Mesothelial cell of epicardium (in vitro differentiated cells): ENCODE measurements at regions not wholly inside any gene's neighbourhood (a gene's known extent, or its start where the extent isn't known, plus 50 kb on each side); places are given as distances from the start of the nearest gene placed in this dataset.

Experiments used
- DNase-seq, 2 experiments: peaks; one replicate each; pipeline ENCODE4 v3.0.0; 2021; ENCODE audit warnings: low spot score in 2 of 2; ENCODE audit not compliant: unreplicated experiment in 2 of 2
- H3K27ac Mint-ChIP-seq: 2 replicates; pipeline ENCODE4 v1.8.0; 2021; ENCODE audit warnings: mixed read lengths
- H3K27me3 Mint-ChIP-seq: 2 replicates; pipeline ENCODE4 v1.8.0; 2021; ENCODE audit warnings: low read depth, mixed read lengths
- H3K36me3 Mint-ChIP-seq: 2 replicates; pipeline ENCODE4 v1.8.0; 2021; ENCODE audit warnings: mixed read lengths
- H3K4me1 Mint-ChIP-seq: 2 replicates; pipeline ENCODE4 v1.8.0; 2021; ENCODE audit warnings: mixed read lengths
- H3K4me3 Mint-ChIP-seq: 2 replicates; pipeline ENCODE4 v1.8.0; 2021; ENCODE audit warnings: mild to moderate bottlenecking, moderate library complexity, mixed read lengths
- H3K9me3 Mint-ChIP-seq: 2 replicates; pipeline ENCODE4 v1.8.0; 2021; ENCODE audit warnings: mixed read lengths
- CTCF ChIP-seq: fragments of 200-600 bp; sonication (generic); IDR thresholded peaks from one replicate; pipeline ENCODE4 v1.5.0; 2021; ENCODE audit warnings: antibody characterized with exemption; ENCODE audit not compliant: unreplicated experiment

GRCh38 chr1:188930382-188930781, 1547.3 kb downstream of the BRINP3 start:
- DNase-seq: no peak
- no peak for TF ChIP-seq CTCF
- Mint-ChIP-seq H3K36me3 (no peaks in the 10 kb centered on the region), H3K9me3 (peaks cover under 1% of the 10 kb centered on the region), H3K27ac (no peak overlapping the region), H3K27me3 (no peaks in the 10 kb centered on the region), H3K4me1 (peaks cover 26% of the 10 kb centered on the region), H3K4me3 (no peak overlapping the region)

GRCh38 chr1:188931506-188931905, 1546.2 kb downstream of the BRINP3 start:
- no peak overlapping the region for H3K4me3 Mint-ChIP-seq
- no peaks in the 10 kb centered on the region for H3K36me3 Mint-ChIP-seq
- H3K27ac Mint-ChIP-seq: peak overlapping the region; percentile 14
- no peak for DNase-seq
- H3K4me1 Mint-ChIP-seq: peaks cover 26% of the 10 kb centered on the region
- H3K27me3 Mint-ChIP-seq: no peaks in the 10 kb centered on the region
- TF ChIP-seq CTCF: no peak
- H3K9me3 Mint-ChIP-seq: no peaks in the 10 kb centered on the region

- no peak for DNase-seq
- no peak overlapping the region for H3K27ac Mint-ChIP-seq
- no peak for TF ChIP-seq CTCF
- no peak overlapping the region for H3K4me3 Mint-ChIP-seq
- H3K9me3 Mint-ChIP-seq: no peaks in the 10 kb centered on the region
- no peaks in the 10 kb centered on the region for H3K36me3 Mint-ChIP-seq
- peaks cover 7% of the 10 kb centered on the region for H3K4me1 Mint-ChIP-seq
- no peaks in the 10 kb centered on the region for H3K27me3 Mint-ChIP-seq
Observed at GRCh38 chr1:188937965-188938551, 1539.6 kb downstream of the BRINP3 start.

- TF ChIP-seq CTCF: no peak
- no peak overlapping the region for H3K27ac Mint-ChIP-seq
- no peaks in the 10 kb centered on the region for H3K9me3 Mint-ChIP-seq
- no peak for DNase-seq
- H3K4me3 Mint-ChIP-seq: no peak overlapping the region
- peaks cover 5% of the 10 kb centered on the region for H3K4me1 Mint-ChIP-seq
- H3K27me3 Mint-ChIP-seq: no peaks in the 10 kb centered on the region
- H3K36me3 Mint-ChIP-seq: no peaks in the 10 kb centered on the region
Observed at GRCh38 chr1:188941986-188942385, 1535.7 kb downstream of the BRINP3 start.

GRCh38 chr1:188949701-188950100, 1528.0 kb downstream of the BRINP3 start:
- no peaks in the 10 kb centered on the region for H3K4me1 Mint-ChIP-seq
- H3K36me3 Mint-ChIP-seq: no peaks in the 10 kb centered on the region
- TF ChIP-seq CTCF: no peak
- H3K4me3 Mint-ChIP-seq: no peak overlapping the region
- no peaks in the 10 kb centered on the region for H3K27me3 Mint-ChIP-seq
- DNase-seq: no peak
- no peaks in the 10 kb centered on the region for H3K9me3 Mint-ChIP-seq
- no peak overlapping the region for H3K27ac Mint-ChIP-seq
